Midbrain (tissue), 1 donor: ENCODE measurements at regions not wholly inside any gene's neighbourhood (a gene's known extent, or its start where the extent isn't known, plus 50 kb on each side); places are given as distances from the start of the nearest gene placed in this dataset.
"Not testable (repeated sequence)": the region's sequence is repeated elsewhere in the genome, so short reads cannot be mapped to it uniquely, and the experiment has no call there.

Experiments
- DNase-seq: peaks from one replicate; lab custom pipeline; 2025; lab: John Stamatoyannopoulos, UW

GRCh38 chr11:33554219-33554618 lies 146.4 kb downstream of the C11orf91 start:
- DNase-seq, result no peak

DNA sequence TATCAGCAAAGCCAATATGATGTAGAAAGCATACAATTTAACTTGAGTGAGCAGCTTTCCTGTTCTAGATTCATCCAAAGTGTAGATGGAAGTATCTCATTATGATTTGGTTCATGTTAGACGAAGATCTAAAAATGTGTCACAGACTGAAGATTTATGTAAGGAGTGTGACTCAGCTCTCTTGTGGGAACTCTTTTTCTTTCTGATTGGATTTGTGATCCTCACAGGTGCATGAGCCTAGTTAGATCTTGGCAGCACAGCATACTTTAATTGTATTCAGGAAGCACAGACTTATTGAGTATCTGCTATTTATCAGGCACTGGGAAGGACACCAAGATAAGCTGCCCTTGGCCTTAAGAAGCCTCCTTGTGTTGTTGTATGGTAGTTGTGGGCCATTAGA lies 147.1 kb downstream of the C11orf91 start:
- no peak for DNase-seq

DNA sequence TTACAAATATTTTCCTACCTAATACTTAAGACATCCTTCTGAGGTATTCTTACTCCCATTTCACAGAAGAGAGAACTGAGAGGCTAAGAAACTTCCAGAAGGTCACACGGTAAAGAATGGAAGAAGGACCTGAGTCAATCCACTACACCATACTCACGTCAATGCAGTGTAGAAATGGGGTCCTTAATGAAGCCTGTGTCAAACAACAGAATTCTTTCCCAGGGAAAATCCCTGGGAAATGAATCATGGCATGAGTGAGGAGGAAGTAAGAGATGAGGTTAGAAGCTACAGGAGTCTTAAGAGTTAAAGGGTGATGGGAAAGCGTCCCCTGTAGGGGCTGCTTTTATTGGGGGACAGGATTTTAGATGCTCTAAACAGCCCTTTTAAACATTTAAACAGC lies 147.9 kb downstream of the C11orf91 start:
- no peak for DNase-seq

- no peak for DNase-seq
These were observed 149.6 kb downstream of the C11orf91 start for GRCh38 chr11:33551051-33551450.

- no peak for DNase-seq
These were observed 151.1 kb downstream of the C11orf91 start for GRCh38 chr11:33549483-33549882.

- DNase-seq, result no peak
These were observed 154.7 kb downstream of the C11orf91 start for GRCh38 chr11:33545931-33546330.

DNA sequence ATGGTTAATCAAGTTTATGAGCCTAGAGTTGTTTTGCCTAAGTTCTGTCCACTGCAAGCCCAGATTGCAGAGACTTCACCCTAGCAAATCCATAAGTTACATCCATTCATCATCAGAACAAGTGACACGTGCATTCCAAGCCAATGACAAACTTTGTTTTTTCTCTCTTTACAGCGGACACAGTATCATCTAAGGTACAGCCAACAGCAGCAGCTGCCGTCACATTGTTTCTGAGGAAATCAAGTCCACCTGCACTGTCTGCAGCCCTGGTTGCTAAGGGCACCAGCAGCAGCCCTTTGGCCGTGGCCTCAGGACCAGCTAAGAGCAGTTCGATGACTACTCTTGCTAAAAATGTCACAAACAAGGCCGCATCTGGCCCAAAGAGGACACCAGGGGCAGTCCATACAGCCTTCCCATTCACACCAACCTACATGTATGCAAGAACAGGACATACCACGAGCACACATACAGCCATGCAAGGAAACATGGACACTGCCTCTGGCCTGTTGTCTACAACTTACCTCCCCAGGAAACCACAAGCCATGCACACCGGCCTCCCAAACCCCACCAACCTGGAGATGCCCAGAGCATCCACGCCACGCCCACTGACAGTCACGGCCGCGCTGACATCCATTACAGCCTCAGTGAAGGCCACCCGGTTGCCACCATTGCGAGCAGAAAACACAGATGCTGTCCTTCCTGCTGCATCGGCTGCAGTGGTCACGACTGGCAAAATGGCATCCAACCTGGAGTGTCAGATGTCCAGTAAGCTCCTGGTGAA lies 155.8 kb downstream of the C11orf91 start:
- no peak for DNase-seq

DNA sequence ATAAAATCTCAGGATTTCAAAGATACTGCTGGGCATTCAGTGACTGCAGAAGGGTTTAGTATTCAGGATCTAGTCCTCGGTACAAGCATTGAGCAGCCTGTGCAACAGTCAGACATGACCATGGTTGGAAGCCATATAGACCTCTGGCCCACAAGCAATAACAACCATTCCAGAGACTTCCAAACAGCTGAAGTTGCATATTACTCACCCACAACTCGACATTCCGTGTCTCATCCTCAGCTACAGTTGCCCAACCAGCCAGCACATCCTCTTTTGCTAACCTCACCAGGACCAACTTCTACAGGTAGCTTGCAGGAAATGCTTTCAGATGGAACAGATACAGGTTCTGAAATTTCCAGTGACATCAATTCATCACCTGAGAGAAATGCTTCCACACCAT lies 156.8 kb downstream of the C11orf91 start:
- no peak for DNase-seq

DNA sequence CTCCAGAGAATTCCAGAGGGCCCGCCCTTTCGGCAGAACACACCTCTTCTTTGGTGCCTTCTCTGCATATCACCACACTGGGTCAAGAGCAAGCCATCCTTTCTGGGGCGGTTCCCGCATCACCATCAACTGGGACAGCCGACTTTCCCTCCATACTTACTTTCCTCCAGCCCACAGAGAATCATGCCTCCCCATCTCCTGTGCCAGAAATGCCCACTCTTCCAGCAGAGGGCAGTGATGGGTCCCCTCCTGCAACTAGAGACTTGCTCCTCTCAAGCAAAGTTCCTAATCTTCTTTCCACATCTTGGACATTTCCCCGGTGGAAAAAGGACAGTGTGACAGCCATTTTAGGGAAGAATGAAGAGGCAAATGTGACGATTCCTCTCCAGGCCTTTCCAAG lies 157.7 kb downstream of the C11orf91 start:
- DNase-seq, result peak; percentile 38

DNA sequence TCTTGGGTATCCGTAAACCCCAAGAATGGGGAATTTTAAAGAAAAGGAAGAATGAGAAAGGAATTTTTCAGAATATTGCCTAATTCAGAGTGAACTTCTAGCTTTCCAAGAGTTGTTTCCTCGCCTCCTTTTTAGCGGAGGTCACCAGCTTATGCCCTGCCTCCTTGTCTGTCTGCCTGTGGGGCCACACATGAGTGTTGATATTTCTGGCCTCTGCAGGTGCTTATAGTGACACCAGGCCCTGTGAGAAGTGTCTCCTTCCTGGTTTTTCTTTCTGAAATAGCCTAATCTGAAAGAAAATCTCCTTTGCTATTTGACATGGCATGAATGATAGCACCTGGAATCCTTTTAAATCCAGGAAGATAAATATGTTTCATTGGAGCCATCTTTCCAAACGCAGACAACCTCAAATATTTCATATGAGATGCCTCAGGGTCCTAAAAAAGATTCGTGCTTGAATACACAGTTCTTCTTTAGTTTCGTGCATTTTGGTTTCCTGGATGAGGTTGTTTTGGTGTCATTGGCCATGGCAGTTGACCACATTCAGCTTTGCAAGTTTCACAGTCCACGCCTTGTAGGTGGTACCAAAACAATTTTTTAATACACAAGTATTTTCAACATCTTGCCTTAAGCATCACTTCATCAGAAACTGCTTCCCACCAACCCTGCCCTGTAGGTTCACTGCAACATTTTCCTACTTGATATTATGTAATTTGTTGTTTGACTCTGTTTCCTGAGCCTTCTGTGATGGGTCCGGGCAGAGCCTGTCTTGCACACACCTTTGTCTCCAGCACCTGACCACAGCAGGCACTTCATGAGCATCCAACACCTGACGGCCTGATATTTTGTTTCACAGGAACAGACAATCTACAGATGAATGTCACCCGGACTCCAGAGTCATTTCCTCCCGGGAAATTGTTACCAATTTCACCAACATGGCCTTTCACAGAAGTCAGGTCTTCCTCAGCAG lies 159.4 kb downstream of the C11orf91 start:
- DNase-seq, result no peak

DNA sequence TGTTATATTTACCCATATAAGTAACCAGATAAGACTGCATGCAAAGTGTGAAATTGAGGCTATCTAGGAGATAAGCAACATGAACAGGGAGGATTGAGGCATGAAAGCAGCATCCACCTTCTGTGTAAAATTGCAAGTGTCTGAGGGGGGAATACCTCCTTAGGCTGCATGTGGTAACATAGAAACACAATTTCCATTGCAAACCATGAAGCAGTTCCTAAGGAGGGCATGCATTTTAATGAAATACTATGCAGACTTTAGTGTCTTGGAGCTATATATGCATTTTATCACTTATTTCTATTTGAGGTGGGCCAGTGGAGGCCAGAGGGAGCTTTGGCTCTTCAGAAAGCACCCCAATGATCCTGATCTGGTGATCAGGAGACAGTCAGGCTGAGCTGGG lies 160.2 kb downstream of the C11orf91 start:
- DNase-seq, result no peak

- no peak for DNase-seq
These were observed 160.9 kb downstream of the C11orf91 start for GRCh38 chr11:33539751-33540150.

DNA sequence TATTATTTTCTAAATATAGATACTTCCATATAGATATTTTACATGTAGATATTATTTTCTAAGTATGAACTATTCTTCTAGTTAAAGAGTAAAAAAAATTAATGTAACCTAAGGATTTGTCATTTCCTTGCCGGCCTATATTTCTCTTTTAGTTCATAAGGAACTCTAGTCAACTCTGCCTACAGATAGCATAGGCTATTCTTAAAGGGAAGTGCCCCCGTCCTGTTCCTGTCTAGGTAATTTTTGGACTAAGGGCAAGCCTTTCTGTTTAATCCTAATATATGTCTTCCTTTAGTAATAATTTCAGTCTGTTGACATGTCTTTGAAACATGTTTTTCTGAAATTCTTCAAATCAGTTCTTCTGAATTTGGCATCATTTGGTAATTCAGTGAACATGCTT lies 161.9 kb downstream of the C11orf91 start:
- DNase-seq, result no peak

DNA sequence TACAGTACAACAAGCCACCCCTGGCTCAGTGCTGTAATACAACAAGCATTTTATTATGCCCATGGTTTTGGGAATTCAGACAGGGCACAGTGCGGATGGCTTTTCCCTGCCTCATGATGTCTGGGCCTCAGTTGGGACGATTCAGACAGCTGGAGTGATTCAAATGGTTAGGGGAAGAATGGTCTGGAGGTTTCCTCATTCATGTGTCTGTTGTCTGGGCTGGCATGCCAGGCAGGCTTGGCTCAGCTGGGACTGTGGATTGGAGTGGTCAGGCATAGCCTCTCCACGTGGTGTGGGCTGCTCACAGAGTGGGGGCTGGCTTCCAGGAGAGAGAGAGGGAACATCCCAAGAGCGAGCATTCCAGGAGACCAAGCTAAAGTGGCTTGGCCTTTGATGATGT lies 164.4 kb downstream of the C11orf91 start:
- DNase-seq, result no peak

DNA sequence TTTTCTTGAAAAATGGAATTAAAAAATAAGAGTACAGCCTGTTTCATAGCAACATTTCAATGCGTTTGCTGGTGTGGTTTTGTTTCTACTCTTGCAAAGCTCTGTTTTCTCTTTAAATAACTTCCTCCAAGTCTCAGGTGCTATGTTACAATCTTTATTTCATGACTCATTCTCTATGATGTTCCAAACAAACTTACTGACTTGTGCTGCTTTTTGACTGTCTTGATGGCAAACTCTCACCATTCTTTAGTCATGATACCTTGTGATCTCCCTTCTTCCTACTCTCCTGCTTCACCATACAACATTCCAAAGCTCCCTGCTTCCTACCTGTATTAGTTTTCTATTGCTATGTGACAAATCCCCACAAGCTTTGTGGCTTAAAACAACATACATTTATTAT lies 166.1 kb downstream of the C11orf91 start:
- DNase-seq, result no peak

- DNase-seq, result no peak
These were observed 167.1 kb downstream of the C11orf91 start for GRCh38 chr11:33533386-33534052.

GRCh38 chr11:33532720-33533385 lies 167.8 kb downstream of the C11orf91 start:
- DNase-seq, result no peak

GRCh38 chr11:33532257-33532656 lies 168.4 kb downstream of the C11orf91 start:
- no peak for DNase-seq

- no peak for DNase-seq
These were observed 168.9 kb downstream of the C11orf91 start for GRCh38 chr11:33531743-33532181.

DNA sequence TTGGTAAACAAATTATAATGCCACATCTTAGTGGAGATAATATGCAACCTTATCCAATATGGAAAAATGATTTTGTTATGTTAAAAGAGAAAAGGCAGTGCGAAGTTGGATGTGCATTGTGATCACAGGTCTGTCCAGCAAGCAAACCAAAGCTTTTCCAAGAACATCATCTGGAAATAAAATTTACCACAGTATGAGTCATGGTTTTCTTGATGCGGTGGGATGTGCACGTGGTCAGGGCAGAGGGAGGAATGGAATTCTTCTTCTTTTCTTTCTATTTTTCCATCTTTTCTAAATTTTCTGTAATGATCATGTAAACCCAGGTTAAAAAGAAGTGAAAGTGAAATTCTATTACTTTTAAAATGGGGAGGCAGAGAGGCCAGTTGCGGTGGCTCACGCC lies 169.8 kb downstream of the C11orf91 start:
- no peak for DNase-seq

- DNase-seq, result no peak
These were observed 171.2 kb downstream of the C11orf91 start for GRCh38 chr11:33529461-33529860.

DNA sequence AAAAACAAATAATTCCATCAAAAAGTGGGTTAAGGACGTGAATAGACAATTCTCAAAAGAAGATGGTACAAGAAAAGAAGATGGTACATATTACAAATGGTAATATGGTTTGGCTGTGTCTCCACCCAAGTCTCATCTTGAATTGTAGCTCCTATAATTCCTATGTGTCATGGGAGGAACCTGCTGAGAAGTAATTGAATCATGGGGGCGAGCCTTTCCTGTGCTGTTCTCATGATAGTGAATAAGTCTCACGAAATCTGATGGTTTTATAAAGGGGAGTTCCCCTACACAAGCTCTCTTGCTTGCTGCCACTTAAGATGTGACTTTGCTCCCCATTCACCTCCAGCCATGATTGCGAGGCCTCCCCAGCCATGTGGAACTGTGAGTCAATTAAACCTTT lies 172.9 kb downstream of the C11orf91 start:
- not testable (repeated sequence) for DNase-seq
